CD4-positive, alpha-beta T cell treated with Interleukin-6 for 4 hours (primary cell): ENCODE measurements at regions not wholly inside any gene's neighbourhood (a gene's known extent, or its start where the extent isn't known, plus 50 kb on each side); places are given as distances from the start of the nearest gene placed in this dataset.

Source experiments
- DNase-seq: peaks from one replicate; pipeline ENCODE4 v3.0.0-alpha.2; 2020; ENCODE audit warnings: mixed read lengths

GRCh38 chr1:37242501-37242900, 208.2 kb upstream of the GRIK3 start:
- DNase-seq = no peak

DNA sequence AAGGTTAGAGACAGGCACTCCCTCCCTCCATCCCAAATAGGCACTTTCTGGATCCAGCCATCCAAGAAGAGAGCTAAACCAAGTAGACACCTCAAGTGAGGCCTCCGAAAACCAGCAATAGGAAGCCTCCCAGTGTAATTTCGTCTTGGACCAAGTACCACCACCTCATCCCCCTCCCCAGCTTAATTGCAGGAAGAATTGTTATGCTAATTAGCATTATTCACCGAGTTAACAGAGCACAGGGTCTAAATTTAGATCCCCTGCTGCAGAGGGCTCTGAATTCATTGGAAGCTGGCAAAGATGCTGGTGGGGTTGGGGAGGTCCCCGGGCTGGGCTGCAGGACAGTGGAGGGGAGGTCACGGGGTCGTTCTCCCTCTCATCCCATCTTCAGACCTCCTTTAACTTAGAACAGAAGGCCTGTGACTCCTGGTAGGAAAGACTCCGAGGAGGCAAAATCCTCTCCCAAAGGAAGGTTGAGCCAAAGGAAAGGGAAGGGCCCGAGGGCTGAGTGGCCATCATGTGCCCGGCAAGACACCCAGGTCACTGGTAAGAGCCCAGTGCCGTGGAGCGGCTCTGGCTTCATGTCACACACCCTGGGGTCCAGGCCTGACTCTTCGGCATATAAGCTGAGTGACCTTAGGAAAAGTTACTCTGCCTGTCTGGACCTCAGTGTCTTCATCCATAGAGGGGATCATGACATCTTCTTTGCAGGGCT, 209.2 kb upstream of the GRIK3 start:
- no peak for DNase-seq

DNA sequence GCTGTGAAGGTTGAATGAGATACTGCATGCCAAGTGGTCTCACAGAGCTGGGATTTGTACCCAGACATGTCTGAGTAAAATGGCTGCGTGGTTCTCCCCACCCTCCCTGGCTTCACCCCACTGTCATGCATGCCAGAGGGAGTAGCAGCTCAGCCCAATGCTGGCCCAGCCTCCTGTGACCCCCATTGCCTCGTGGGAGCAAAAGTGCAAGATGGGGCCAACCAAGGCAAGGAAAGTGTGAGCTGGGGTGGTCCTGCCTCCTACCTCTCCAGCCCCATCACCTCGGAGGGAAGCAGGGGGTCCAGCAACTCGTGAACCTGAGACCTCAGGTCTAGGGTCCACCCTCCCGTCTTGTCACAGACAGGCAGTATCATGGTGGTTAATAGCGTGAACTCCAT, 209.8 kb upstream of the GRIK3 start:
- DNase-seq = no peak

DNA sequence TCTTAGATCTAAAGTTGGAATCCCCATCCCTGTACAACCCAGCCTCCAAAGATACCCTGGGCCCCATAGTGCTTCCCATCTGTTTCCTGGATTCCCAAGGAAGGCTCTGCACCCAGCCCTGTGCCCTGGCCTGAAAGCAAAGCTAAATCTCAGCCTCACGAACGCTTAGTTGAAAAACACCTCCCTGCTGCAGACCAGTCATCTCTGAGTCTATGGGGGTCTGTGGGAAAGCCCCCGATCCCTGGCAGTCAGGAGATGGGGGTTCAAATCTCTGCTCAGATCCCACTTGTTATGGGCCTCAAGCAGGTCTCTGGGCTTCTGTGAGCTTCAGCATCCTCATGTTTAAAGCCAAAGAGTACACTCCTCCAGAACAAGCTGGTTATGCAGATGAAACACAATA, 210.5 kb upstream of the GRIK3 start:
- DNase-seq = no peak

DNA sequence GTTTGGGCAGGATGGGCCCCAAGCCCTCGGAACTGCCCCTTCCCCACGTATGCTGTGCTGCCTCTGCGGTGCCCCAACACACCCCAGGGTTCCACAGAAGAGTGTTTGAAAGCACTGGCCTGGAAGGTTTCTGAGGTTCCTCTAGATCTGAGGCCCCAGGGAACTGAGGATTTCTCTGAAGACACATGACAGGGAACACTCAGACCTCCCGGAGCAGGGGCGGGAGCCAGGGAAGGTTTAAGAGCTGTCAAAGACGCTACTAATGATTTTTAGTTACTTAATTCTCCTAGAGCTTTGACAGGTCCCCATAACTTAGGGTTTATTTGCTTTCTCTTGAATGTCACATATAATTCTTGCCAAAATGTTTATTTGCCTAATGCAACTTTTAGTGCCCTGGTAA, 212.3 kb upstream of the GRIK3 start:
- no peak for DNase-seq

DNA sequence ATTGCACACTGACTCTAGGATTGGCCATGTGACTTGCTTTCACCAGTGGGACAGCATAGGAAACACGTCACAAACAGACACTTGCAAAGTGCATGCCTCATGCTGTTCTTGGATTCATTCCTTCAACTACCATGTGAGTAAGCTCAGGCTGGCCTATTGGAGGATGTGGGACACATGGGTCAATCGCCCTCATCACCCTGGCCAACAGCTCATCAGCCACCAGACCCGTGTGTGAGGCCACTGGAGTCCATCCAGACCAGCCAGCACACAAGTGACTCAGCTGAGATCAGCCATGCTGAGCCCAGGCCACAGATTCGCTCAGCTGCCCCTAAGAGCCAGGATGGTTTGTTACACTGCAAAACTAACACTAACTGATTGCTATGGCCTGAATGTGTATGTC, 216.1 kb upstream of the GRIK3 start:
- DNase-seq = no peak

DNA sequence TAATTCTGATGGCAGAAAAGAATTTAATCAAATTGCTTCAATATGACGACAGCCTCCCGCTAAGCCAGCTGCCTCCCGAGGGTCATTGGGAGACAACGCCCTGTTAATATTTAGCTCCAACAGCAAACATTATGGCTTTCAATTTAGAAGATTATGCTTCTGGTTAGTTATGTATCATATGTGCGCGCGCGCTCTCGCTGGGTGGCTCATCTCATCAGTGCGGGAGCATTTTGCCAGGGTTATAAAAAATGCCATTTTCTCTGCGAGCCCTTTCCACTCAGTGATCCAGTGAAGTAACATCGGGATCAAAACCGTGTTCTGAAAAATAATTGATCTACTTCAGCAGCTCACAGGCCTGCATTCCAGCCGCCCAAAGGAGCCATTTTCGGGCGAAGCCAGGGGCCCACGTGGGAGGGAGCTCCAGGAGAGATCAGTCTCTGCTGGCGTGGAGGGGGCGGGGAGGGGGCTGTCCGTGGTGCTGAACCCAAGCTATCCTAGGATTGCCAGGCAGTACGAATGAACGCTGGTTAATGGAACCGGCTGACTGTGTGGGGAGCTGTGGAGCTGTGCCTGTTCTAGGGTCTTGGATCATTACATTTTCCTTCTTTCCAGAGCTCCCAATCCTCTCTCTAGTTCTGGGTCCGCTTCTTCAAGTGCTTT, 219.1 kb upstream of the ZC3H12A start:
- no peak for DNase-seq

DNA sequence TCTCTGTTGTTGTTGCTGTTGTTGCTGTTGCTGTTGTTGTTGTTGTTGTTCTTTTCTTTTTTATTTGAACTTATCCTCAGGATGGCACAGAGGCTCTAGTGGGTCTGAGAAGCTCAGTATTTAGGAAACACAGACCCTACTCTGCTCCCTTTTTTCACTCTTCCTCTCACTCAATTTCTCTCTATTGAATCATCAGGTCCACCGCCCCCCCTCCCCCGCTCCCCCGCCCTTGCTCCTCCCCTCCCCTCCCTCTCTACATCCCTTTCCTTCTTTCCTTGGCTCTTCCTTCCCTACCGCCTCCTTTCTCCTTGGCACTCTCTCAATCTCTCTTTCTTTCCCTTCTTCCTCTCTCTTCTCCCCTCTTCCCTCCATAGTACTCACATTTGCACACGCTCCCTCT, 218.5 kb upstream of the ZC3H12A start:
- no peak for DNase-seq

GRCh38 chr1:37257646-37258045, 216.7 kb upstream of the ZC3H12A start:
- no peak for DNase-seq

- DNase-seq = no peak
Measured at GRCh38 chr1:37258068-37258467, 216.3 kb upstream of the ZC3H12A start.

DNA sequence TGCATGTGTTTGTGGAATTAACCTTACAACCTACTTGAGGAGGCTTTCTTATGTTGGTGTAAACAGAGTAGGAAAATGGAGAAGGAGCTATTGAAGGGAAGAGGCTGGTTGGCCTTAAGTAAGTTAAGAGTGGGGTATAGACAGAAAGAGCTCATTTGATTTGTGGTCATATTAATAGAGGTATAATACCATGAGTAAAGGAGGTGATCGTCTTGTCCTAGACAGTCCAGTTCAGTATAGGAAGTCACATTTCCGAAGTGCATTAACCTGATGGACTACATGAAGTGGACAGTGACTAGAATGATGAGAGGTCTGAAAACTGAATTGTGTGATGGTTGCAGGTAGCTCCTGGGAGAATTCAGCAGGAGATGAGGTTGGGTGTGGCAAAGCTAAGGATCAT, 215.4 kb upstream of the ZC3H12A start:
- DNase-seq = no peak

- no peak for DNase-seq
Measured at GRCh38 chr1:37261129-37261528, 213.3 kb upstream of the ZC3H12A start.

GRCh38 chr1:37262439-37263170, 211.8 kb upstream of the ZC3H12A start:
- no peak for DNase-seq

GRCh38 chr1:37265156-37265555, 209.2 kb upstream of the ZC3H12A start:
- no peak for DNase-seq

GRCh38 chr1:37265786-37266667, 208.4 kb upstream of the ZC3H12A start:
- no peak for DNase-seq

DNA sequence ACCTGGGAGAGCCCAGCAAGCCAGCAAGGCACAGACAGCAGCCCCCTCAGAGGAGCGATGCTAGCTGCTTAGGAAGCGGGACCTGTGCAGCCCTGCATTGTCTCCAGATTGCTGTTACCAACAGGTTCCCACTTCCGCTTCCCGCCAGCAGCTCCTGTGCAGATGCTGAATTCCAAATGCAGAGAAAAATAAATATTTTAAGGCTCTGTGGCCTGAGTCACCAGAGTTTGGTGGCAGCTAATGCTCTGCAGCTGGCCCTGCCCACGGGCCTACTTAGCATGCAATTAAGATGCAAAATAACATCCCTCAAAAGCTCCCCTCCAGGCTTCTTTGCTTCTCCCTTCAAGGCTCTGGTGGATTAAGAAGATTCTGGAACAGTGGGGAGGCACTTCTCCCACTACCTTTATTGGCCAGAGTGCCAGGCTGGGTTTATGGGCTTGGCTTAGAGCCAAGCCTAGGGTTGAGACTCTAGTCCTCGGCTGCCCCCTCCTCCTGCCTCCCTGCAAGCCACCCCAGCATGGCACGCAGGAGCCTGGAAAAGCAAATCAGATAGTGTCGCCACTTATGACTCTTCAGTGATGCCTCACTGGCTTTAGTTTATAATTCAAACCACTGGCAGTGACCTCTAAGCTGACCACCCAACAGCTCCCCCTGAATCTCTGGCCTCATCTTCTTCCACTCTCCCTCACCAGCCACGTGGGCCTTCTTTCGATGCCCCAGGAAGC, 207.1 kb upstream of the ZC3H12A start:
- no peak for DNase-seq

DNA sequence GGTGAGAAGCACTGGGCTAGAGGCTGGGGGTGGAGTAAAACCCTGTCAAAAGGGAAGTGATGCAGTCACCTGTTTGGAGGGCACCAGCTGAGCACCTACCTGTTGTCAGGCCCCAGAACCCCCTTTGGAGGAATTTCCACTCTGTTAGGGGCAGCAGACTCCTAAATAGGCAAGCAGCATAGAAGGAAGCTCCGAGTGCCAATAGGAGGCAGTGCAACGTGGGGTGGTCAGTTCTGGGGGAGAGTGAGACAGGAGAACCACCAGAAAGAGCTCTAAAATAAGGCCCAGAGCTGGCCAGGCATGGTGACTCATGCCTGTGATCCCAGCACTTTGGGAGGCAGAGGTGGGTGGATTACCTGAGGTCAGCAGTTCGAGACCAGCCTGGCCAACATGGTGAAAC, 203.7 kb upstream of the ZC3H12A start:
- DNase-seq = no peak

GRCh38 chr1:37272626-37273025, 201.8 kb upstream of the ZC3H12A start:
- no peak for DNase-seq

DNA sequence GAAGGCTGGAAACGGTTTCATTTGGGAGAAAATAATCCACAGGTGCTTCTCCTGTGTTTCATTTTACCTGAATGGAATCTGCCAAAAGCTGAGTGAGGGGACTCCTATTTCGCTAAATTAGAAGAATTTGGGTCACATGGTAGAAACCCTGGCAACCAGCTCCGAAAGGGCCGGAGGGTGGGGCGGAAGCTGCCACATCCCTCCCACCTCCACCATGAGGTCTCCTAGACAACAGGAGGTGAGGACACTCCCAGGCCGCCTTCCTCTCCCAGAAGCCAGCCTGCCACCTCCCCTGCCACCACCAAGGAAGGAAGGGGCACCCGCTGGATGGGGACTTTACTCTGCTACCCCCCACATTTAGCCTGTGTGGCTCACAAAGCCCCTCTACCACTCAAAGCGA, 199.9 kb upstream of the ZC3H12A start:
- no peak for DNase-seq

DNA sequence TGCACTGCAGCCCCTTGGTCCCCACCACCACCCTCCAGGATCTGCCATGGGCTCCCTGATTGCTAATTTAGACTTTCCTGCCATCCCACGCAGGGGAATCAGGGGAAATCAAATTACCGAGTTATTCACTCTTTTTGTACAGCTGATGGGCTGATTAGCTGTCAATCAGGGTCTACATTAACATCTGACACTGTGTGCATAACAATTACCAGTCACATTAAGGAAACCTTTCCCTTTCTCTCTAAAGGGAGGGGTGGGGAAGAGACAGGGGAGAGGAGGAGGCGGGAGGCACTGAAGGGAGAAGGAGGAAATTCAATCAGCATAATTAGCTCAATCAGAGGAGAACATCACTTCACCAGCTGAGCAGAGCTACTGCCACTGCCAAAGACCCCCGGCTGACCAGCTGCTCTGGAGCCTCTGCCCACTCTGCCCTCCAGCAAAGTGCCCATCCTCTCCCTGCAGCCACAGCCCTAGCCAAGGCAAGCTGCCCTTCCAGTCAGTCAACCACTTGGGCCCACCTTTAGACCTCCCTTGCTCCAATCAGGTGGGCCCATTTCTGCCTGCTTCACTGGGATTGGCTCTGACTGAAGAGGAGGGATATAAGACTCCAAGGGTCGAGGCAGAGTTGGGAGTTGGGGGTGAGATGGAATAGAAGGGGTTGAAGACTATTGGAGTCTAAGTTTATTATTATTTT, 199.3 kb upstream of the ZC3H12A start:
- DNase-seq = no peak

DNA sequence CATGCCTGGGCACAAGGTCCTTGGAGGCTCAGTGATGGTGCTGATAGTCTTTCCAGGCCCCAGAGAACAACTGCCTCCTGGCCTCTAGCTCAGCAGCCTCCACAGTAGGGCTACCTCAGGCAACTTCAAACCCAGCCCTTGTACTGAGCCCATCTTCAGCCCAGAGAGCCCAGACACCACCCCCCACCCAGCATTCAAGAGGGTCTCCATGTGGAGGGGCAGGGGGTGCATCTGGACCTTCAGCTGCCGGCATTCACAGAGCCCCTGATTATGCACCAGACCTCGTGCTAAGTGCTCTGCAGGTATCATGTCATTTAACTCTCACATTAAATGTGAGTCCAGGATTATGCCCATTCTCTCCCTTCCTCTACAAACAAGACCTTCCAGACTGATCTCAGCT, 197.0 kb upstream of the ZC3H12A start:
- DNase-seq = no peak

DNA sequence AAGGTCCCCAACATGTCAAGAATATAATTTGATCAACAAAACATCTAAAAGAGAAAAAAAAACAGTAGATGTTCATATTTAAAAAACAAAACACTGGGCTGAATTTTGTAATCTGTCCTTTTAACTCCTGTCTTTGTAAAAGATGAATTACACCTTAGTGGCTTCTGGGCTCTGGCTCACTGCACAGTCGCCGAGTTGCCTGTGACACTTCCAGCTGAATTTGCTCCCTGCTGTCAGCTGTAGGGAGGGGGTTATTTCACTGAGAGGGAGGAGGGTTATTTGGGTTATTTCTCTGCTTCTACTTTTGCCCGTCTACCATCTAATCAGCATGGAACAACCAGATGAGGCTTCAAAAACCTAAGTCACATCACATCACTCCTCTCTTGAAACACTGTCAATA, 193.0 kb upstream of the ZC3H12A start:
- DNase-seq = no peak
